KOPT-K1 (cell line): ENCODE measurements at regions not wholly inside any gene's neighbourhood (a gene's known extent, or its start where the extent isn't known, plus 50 kb on each side); places are given as distances from the start of the nearest gene placed in this dataset.

ENCODE experiments used
- H3K27ac ChIP-seq: fragments of 200-600 bp; sonication (generic); 2 replicates; pipeline ENCODE4 v1.5.1; 2016; ENCODE audit warnings: antibody characterized with exemption, mild to moderate bottlenecking, low read depth, low read length; ENCODE audit not compliant: poor library complexity, severe bottlenecking
- H3K36me3 ChIP-seq: fragments of 200-600 bp; sonication (generic); 2 replicates; pipeline ENCODE4 v1.5.1; 2017; ENCODE audit warnings: antibody characterized with exemption, mild to moderate bottlenecking, low read length, moderate library complexity; ENCODE audit not compliant: insufficient read depth
- H3K9me3 ChIP-seq: fragments of 200-600 bp; sonication (generic); 2 replicates; pipeline ENCODE4 v1.5.1; 2017; ENCODE audit warnings: antibody characterized with exemption, low read length, mild to moderate bottlenecking; ENCODE audit not compliant: insufficient read depth, poor library complexity, severe bottlenecking

GRCh38 chr1:218886101-218886871 is 287.4 kb upstream of the LYPLAL1 start:
- Histone ChIP-seq H3K27ac (no peak overlapping the region), H3K9me3 (no peaks in the 10 kb centered on the region), H3K36me3 (no peaks in the 10 kb centered on the region)

GRCh38 chr1:218887141-218887925 is 286.3 kb upstream of the LYPLAL1 start:
- Histone ChIP-seq H3K27ac (no peak overlapping the region), H3K36me3 (no peaks in the 10 kb centered on the region), H3K9me3 (no peaks in the 10 kb centered on the region)

DNA sequence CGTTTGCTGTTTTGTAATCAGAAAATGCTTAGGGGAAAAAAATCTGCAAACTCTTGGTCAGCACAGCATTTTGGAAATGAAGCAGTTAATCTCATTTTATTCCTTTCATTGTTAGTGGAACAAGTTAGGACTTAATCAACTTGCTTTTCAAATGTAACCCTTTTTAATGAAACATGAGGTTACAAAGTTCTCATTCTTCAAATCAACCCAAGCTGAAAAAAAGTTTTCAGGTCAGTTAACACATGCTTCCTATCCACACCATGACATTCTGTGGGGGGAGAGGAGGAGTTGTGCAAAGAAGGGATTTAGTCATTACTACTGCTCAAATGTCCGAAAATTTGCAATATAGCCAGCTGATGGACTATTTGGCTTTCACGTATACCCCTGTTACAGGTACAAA is 283.2 kb upstream of the LYPLAL1 start:
- Histone ChIP-seq H3K27ac (no peak overlapping the region), H3K9me3 (no peaks in the 10 kb centered on the region), H3K36me3 (no peaks in the 10 kb centered on the region)

GRCh38 chr1:218891577-218891976 is 282.1 kb upstream of the LYPLAL1 start:
- Histone ChIP-seq H3K27ac (no peak overlapping the region), H3K36me3 (no peaks in the 10 kb centered on the region), H3K9me3 (no peaks in the 10 kb centered on the region)

DNA sequence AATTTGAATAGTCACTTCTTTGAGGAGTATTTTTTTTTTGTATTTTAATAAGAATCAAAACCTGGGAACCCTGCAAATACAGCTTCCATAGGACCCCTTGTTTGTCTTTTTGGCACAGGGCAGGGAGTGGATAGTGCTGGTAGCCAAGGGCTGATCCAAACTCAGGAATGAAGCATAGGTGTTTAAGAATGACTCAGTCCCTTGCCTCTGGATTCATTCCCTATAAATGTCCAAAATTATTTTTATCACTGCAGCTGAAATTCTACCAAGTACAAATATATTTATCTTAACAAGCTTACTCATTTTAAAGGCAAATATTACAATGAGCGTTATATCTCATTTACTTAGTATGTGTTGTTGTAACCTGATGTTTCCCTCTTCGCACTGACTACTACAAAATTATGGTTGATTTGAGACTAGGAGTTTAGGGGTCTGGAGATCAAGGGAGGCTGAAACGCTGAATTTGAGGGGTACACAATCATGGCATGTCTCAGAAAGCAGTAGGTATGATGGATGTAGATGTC is 278.6 kb upstream of the LYPLAL1 start:
- Histone ChIP-seq H3K36me3 (no peaks in the 10 kb centered on the region), H3K9me3 (no peaks in the 10 kb centered on the region), H3K27ac (no peak overlapping the region)

DNA sequence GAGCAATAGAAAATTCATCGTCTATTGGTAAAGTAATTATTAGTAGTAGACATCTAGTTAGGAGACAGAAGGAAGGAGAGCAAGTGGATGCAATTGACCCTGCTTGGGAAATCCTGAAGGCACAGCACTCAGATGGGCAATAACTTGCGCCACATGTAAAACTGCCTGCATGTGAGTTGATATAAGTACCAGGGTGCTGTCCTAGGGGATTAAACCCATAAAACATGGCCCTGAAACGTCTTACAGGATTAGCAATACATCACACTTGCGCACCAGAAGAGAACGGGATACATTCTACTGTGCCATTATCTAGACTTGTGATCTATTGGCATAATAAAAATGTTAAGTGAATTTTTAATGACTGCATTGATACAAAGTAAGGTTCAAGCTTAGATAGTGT is 277.5 kb upstream of the LYPLAL1 start:
- Histone ChIP-seq H3K36me3 (no peaks in the 10 kb centered on the region), H3K9me3 (no peaks in the 10 kb centered on the region), H3K27ac (no peak overlapping the region)

- H3K9me3 ChIP-seq, result no peaks in the 10 kb centered on the region
- no peaks in the 10 kb centered on the region for H3K36me3 ChIP-seq
- no peak overlapping the region for H3K27ac ChIP-seq
These were observed 274.8 kb upstream of the LYPLAL1 start for GRCh38 chr1:218898921-218899320.

DNA sequence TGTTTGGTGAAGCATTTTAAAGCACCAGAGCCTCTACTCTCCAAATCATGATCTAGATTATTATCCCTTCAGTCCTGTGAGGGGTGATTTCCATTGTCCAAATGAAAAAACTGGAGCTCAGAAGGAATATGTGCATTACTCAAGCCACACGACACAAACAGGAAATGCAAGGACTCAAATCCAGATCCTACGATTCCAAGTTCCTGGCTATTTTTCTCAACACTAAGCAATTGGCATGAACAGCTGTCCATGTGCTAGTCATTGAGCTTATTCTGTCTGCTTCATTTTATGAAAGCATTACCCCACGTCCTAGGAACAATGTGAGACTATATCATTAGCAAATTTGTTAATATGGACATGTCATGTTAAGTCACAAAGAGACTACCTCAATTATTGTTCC is 273.1 kb upstream of the LYPLAL1 start:
- Histone ChIP-seq H3K27ac (no peak overlapping the region), H3K36me3 (no peaks in the 10 kb centered on the region), H3K9me3 (no peaks in the 10 kb centered on the region)

DNA sequence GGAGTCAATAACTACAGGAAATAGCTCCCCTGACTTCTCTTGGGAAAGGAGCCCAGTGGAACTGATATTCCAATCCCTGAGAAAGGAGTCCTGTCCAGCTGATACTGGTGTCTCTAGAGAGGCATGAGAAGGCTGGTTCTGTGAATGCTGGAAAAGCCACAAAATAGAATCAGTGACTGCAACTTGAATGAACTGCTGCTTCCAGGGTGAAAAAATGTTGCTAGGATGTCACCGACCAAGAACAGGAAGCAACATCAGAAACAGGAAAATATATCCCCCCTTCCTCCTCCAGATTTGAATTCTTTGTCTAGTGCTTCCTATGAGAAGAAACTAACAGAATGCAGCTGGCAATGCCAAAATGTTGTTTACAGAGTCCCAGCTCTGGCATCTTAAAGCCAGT is 269.3 kb upstream of the LYPLAL1 start:
- H3K9me3 ChIP-seq, result no peaks in the 10 kb centered on the region
- H3K27ac ChIP-seq, result no peak overlapping the region
- H3K36me3 ChIP-seq, result no peaks in the 10 kb centered on the region

- H3K9me3 ChIP-seq, result no peaks in the 10 kb centered on the region
- no peak overlapping the region for H3K27ac ChIP-seq
- no peaks in the 10 kb centered on the region for H3K36me3 ChIP-seq
These were observed 257.0 kb upstream of the LYPLAL1 start for GRCh38 chr1:218916720-218917119.

DNA sequence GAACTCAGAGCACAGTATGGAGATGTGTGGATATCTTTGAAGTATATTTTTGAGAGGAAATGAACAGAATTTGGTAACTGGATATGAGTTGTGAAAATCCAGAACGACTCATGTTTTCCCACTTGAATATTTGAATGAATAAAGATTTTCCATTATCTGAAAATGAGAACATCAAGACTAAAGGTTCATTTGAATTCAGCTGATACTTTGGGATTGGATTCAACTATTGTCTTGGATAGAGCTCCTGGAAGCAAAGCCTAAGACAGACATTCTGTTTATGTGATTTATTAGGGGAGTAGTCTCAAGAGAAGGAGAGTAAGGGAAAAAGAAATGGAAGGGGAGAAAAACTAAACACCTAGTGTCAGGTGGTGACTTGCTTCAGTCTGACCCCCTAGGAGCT is 256.0 kb upstream of the LYPLAL1 start:
- Histone ChIP-seq H3K9me3 (no peaks in the 10 kb centered on the region), H3K36me3 (no peaks in the 10 kb centered on the region), H3K27ac (no peak overlapping the region)

DNA sequence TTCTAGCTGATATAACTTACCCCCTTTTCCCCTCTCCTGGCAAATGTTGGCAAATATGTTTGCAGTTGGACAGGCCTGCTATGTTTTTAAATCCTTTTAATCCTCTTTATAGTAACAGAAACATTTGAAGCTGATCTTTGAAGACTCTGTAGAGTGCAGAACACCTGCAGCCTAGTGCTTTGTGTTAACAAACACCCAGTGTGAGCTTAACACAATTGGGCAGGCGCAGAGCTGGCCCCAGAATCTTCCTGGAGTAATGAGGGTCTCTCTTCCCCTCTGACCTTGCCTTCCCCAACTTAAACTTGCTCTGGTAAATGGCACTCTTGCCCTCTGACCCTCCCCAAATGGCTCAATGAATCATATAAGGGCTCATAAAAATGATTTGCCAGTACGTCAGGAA is 247.9 kb upstream of the LYPLAL1 start:
- no peak overlapping the region for H3K27ac ChIP-seq
- no peaks in the 10 kb centered on the region for H3K9me3 ChIP-seq
- no peaks in the 10 kb centered on the region for H3K36me3 ChIP-seq

- no peaks in the 10 kb centered on the region for H3K9me3 ChIP-seq
- H3K36me3 ChIP-seq, result no peaks in the 10 kb centered on the region
These were observed 247.0 kb upstream of the LYPLAL1 start for GRCh38 chr1:218926631-218927030.

DNA sequence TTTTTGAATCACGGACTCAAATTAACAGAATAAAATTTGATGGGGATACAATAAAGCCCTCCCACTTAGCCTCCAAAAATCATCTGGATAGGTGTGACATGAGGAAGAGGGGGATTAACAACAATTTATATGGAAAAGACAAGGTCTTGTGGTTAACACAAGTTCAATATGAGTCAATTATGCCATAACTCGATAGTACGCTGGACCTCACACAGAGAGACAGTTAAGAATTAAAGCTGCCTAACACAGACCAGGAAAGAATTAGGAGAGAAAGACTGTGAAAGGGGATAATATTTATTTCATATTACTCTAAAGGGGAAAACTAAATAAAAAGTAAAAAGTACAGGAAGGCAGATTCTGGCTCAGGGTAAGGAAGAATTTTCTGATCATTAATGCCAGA is 243.7 kb upstream of the LYPLAL1 start:
- no peaks in the 10 kb centered on the region for H3K36me3 ChIP-seq
- no peak overlapping the region for H3K27ac ChIP-seq
- H3K9me3 ChIP-seq, result no peaks in the 10 kb centered on the region

More at GRCh38 chr1:218926631-218927030, 247.0 kb upstream of the LYPLAL1 start:
- H3K27ac ChIP-seq, result no peak overlapping the region

- Histone ChIP-seq H3K27ac (no peak overlapping the region), H3K9me3 (no peaks in the 10 kb centered on the region), H3K36me3 (no peaks in the 10 kb centered on the region)
These were observed 243.0 kb upstream of the LYPLAL1 start for GRCh38 chr1:218930472-218931241.
